ENCODE measurements at regions not wholly inside any gene's neighbourhood (a gene's known extent, or its start where the extent isn't known, plus 50 kb on each side); places are given as distances from the start of the nearest gene placed in this dataset.
A peak's percentile ranks its signal among the peaks of the same experiment; 100 is the strongest.

GRCh38 chr20:17796091-17796563 is 96.4 kb downstream of the BANF2 start:
- Histone ChIP-seq H3K9me3 (no peaks in the 10 kb centered on the region), H3K36me3 (no peaks in the 10 kb centered on the region), H3K4me1 (peaks cover 19 to 33% (median 30%) of the 10 kb centered on the region in 3 donors), H3K4me3 (no peak overlapping the region), H3K27ac (peak overlapping the region; percentile 74 to 88 (median 80)), H3K27me3 (no peaks in the 10 kb centered on the region)
- WGBS, 2 donors, result 17% methylated on average over 2 of the region's 2 CpGs
- FAIRE-seq (no peak), DNase-seq (peak in 5 of 6 donors; percentile 78 to 87 (median 80)), ATAC-seq (peak; percentile 86 to 92 (median 89))
- TF ChIP-seq CTCF (IDR thresholded peaks at IDR 0.05), result no peak
- intact Hi-C loops (cut with DNase I), result no loop called here

- Histone ChIP-seq H3K9me3 (no peaks in the 10 kb centered on the region), H3K36me3 (no peaks in the 10 kb centered on the region), H3K27me3 (no peaks in the 10 kb centered on the region), H3K27ac (peak overlapping the region; percentile 74 to 88 (median 80)), H3K4me1 (peaks cover 19 to 33% (median 30%) of the 10 kb centered on the region in 3 donors), H3K4me3 (no peak overlapping the region)
- ATAC-seq (peak; percentile 46 to 56 (median 54)), FAIRE-seq (no peak), DNase-seq (peak in 2 of 6 donors; percentile 32 to 38)
- no peak for TF ChIP-seq CTCF (IDR thresholded peaks at IDR 0.05)
- 43 to 47% methylated on average over 5 of the region's 5 CpGs for WGBS, 2 donors
- intact Hi-C loops (cut with DNase I), result no loop called here
These were observed 95.8 kb downstream of the BANF2 start for GRCh38 chr20:17795501-17796071.

GRCh38 chr20:17795003-17795402 is 95.2 kb downstream of the BANF2 start:
- no peaks in the 10 kb centered on the region for H3K27me3 ChIP-seq
- H3K4me3 ChIP-seq, result no peak overlapping the region
- DNase-seq (no peak), FAIRE-seq (no peak), ATAC-seq (no peak)
- H3K4me1 ChIP-seq, result peaks cover 19 to 33% (median 30%) of the 10 kb centered on the region in 3 donors
- no peaks in the 10 kb centered on the region for H3K36me3 ChIP-seq
- no peak for TF ChIP-seq CTCF (IDR thresholded peaks at IDR 0.05)
- H3K27ac ChIP-seq, result peak overlapping the region; percentile 74 to 88 (median 80)
- intact Hi-C loops (cut with DNase I), result no loop called here
- H3K9me3 ChIP-seq, result no peaks in the 10 kb centered on the region

- Histone ChIP-seq H3K36me3 (no peaks in the 10 kb centered on the region), H3K27ac (peak overlapping the region; percentile 74 to 88 (median 80)), H3K4me1 (peaks cover 19 to 33% (median 30%) of the 10 kb centered on the region in 3 donors), H3K9me3 (no peaks in the 10 kb centered on the region), H3K27me3 (no peaks in the 10 kb centered on the region), H3K4me3 (no peak overlapping the region)
- WGBS, 2 donors, result 10 to 14% methylated on average over 3 of the region's 3 CpGs
- no peak for TF ChIP-seq CTCF (IDR thresholded peaks at IDR 0.05)
- ATAC-seq (peak; percentile 47 to 73 (median 67)), DNase-seq (peak; percentile 74 to 91 (median 82)), FAIRE-seq (no peak)
- intact Hi-C loops (cut with DNase I), result no loop called here
These were observed 94.6 kb downstream of the BANF2 start for GRCh38 chr20:17794400-17794799.

GRCh38 chr20:17793986-17794385 is 94.2 kb downstream of the BANF2 start:
- intact Hi-C loops (cut with DNase I), result no loop called here
- DNase-seq, result no peak
- Histone ChIP-seq H3K27me3 (no peaks in the 10 kb centered on the region), H3K36me3 (no peaks in the 10 kb centered on the region), H3K9me3 (no peaks in the 10 kb centered on the region), H3K4me1 (peaks cover 19 to 33% (median 30%) of the 10 kb centered on the region in 3 donors), H3K27ac (peak overlapping the region; percentile 55 to 88 (median 80)), H3K4me3 (no peak overlapping the region)
- no peak for TF ChIP-seq CTCF (IDR thresholded peaks at IDR 0.05)
- no peak for FAIRE-seq
- 53 to 71% methylated on average over 2 of the region's 2 CpGs for WGBS, 2 donors
- ATAC-seq, result no peak

All from pancreas (tissue), 10 donors.